ENCODE measurements at regions not wholly inside any gene's neighbourhood (a gene's known extent, or its start where the extent isn't known, plus 50 kb on each side); places are given as distances from the start of the nearest gene placed in this dataset.

DNA sequence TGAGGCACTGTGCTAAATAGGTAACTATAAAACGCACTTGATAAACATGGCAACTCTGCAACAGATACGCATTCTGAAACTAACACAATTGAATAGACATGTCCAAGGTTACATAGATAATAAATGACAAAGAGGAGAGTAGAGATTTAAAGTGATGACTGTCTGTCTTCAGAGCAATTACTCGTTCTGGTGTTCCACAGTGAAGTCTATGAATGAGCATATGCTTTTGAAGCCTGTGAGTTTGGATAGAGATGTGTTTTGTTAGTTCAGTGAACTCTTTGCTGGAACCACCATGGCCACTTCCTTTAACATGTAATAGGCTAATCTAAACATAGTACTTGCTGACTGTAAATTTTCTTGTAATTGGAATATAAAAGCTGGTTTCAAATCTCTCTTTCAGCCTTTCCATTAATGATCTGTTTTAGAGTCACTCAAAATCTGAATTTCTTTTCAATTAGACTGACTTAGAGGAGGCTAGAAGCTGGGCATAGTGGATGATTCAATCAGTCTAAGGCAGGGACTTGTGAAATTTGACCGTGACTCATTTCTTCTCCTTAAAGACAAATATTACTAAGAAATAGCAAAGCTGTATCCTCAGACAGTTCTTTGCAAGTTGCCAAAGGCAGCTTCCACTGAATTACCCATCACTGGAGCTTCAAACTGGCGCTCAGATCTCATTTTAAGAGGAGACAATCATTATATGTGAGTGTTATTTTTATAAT, 1130.1 kb upstream of the CELF4 start:
- intact Hi-C loops (cut with DNase I; ENCODE audit: low total_unique reads), result no loop called here
- no peaks in the 10 kb centered on the region for H3K4me1 ChIP-seq

DNA sequence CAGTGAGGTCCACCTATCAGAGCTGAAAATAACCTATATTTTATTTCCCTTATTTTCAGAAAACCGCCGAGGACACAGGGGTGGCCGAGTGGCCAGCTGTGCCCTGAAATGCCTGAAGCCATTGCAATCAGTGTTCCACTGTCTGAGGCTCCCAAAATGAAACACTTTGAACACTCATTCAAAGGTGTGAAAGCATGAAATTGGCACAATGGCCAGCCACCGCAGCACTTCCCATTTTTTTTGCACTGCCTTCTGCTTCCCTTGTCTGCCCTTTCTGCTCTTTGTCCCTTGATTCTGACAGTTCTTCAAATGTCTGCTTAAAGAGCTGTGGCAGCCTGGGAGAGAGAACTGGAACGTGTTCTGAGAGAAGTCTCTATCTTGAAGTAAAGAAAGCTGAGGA, 1127.5 kb upstream of the CELF4 start:
- intact Hi-C loops (cut with DNase I; ENCODE audit: low total_unique reads), result no loop called here
- DNase-seq (ENCODE audit: low spot score in 2 of 2), result no peak
- no peaks in the 10 kb centered on the region for H3K4me1 ChIP-seq
- no peak overlapping the region for H3K4me3 ChIP-seq
- TF ChIP-seq, protein P1, sequence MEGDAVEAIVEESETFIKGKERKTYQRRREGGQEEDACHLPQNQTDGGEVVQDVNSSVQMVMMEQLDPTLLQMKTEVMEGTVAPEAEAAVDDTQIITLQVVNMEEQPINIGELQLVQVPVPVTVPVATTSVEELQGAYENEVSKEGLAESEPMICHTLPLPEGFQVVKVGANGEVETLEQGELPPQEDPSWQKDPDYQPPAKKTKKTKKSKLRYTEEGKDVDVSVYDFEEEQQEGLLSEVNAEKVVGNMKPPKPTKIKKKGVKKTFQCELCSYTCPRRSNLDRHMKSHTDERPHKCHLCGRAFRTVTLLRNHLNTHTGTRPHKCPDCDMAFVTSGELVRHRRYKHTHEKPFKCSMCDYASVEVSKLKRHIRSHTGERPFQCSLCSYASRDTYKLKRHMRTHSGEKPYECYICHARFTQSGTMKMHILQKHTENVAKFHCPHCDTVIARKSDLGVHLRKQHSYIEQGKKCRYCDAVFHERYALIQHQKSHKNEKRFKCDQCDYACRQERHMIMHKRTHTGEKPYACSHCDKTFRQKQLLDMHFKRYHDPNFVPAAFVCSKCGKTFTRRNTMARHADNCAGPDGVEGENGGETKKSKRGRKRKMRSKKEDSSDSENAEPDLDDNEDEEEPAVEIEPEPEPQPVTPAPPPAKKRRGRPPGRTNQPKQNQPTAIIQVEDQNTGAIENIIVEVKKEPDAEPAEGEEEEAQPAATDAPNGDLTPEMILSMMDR (IDR thresholded peaks at IDR 0.05), result no peak
- H3K27me3 ChIP-seq, result no peaks in the 10 kb centered on the region
- no peaks in the 10 kb centered on the region for H3K9me3 ChIP-seq
- H3K36me3 ChIP-seq, result no peaks in the 10 kb centered on the region
- no peak overlapping the region for H3K27ac ChIP-seq

More for the DNA sequence above, 1130.1 kb upstream of the CELF4 start:
- H3K27ac ChIP-seq, result no peak overlapping the region
- H3K27me3 ChIP-seq, result no peaks in the 10 kb centered on the region
- H3K4me3 ChIP-seq, result no peak overlapping the region
- TF ChIP-seq, protein P1 (IDR thresholded peaks at IDR 0.05), result no peak
- TF ChIP-seq POLR2AphosphoS5 (IDR thresholded peaks at IDR 0.05) (no peak), POLR2A (IDR thresholded peaks at IDR 0.05) (no peak)
- DNase-seq (ENCODE audit: low spot score in 2 of 2), result no peak
- no peaks in the 10 kb centered on the region for H3K9me3 ChIP-seq
- no peaks in the 10 kb centered on the region for H3K36me3 ChIP-seq

DNA sequence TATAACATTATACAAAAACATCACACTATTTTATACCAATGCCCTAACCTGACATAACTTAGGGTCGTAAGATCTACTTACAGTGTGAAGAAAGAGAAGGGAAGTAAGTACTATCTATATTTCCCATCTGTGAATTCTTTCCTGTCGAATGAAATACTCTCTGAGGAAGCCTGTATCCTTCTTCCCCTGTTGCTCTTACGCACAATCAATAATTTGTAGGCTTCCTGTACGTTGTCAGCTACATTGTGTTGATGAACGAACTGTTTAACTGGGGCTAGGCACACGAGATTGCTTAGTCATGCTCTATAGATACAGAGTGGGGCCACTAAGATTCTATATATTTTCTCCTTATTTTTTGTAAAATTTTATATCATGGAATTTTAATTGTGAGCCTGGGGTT, 1125.0 kb upstream of the CELF4 start:
- Histone ChIP-seq H3K27ac (no peak overlapping the region), H3K4me1 (no peaks in the 10 kb centered on the region), H3K4me3 (no peak overlapping the region), H3K27me3 (no peaks in the 10 kb centered on the region), H3K36me3 (no peaks in the 10 kb centered on the region), H3K9me3 (no peaks in the 10 kb centered on the region)
- no peak for DNase-seq (ENCODE audit: low spot score in 2 of 2)
- intact Hi-C loops (cut with DNase I; ENCODE audit: low total_unique reads), result no loop called here
- TF ChIP-seq POLR2A (IDR thresholded peaks at IDR 0.05), result no peak
- TF ChIP-seq, protein P1 (IDR thresholded peaks at IDR 0.05), result no peak
- TF ChIP-seq POLR2AphosphoS5 (IDR thresholded peaks at IDR 0.05), result no peak

DNA sequence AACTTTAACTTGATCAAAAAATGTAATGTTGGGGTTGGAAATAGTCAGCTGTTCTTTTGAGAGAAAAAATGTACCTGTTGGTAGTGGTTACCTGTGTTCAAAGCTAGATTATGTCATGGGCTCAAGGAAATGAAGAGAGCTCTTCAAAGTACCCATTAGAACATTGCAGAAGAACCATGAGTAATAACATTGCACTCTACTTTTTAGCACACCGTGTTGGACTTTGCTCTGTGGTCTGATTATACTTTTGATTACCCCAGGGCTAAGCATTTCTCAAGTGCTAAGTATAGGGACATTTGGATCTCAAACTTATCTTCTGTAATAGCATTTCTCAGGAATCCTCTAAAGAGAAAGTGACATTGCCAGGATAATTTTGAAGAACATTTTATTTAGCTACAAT, 1122.8 kb upstream of the CELF4 start:
- DNase-seq (ENCODE audit: low spot score in 2 of 2), result no peak
- intact Hi-C loops (cut with DNase I; ENCODE audit: low total_unique reads), result no loop called here
- TF ChIP-seq, protein P1 (IDR thresholded peaks at IDR 0.05), result no peak
- no peak for TF ChIP-seq POLR2AphosphoS5 (IDR thresholded peaks at IDR 0.05)
- no peak for TF ChIP-seq POLR2A (IDR thresholded peaks at IDR 0.05)
- Histone ChIP-seq H3K4me3 (no peak overlapping the region), H3K36me3 (no peaks in the 10 kb centered on the region), H3K27me3 (no peaks in the 10 kb centered on the region), H3K9me3 (no peaks in the 10 kb centered on the region), H3K4me1 (no peaks in the 10 kb centered on the region), H3K27ac (no peak overlapping the region)

DNA sequence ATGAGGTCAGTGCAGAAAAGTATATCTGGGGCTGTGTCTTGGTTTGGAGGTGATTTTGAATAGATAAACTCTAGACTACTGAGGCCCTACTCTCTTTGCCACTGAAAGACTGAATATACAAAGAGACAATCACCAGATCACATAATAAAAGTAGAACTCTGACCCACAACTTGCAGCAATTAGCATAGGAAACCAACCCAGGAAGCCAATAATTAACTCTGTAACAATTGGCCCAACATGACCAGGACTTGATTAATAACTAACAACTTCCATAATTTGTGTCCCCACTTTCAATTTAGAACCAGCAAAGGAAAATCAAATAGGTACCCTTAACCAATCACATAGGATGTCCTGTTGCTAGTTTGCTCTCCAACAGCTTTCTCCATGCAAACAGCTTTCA, 1104.9 kb upstream of the CELF4 start:
- H3K27me3 ChIP-seq, result no peaks in the 10 kb centered on the region
- no peak overlapping the region for H3K27ac ChIP-seq
- TF ChIP-seq POLR2A (IDR thresholded peaks at IDR 0.05) (no peak), POLR2AphosphoS5 (IDR thresholded peaks at IDR 0.05) (no peak)
- TF ChIP-seq, protein P1 (IDR thresholded peaks at IDR 0.05), result no peak
- H3K4me1 ChIP-seq, result no peaks in the 10 kb centered on the region
- no peak for DNase-seq (ENCODE audit: low spot score in 2 of 2)
- peaks cover 7 to 13% of the 10 kb centered on the region in 2 donors for H3K9me3 ChIP-seq
- H3K4me3 ChIP-seq, result no peak overlapping the region
- intact Hi-C loops (cut with DNase I; ENCODE audit: low total_unique reads), result no loop called here
- H3K36me3 ChIP-seq, result no peaks in the 10 kb centered on the region
